ENCODE measurements at regions not wholly inside any gene's neighbourhood (a gene's known extent, or its start where the extent isn't known, plus 50 kb on each side); places are given as distances from the start of the nearest gene placed in this dataset.

- Histone ChIP-seq H3K4me1 (peaks cover 29% of the 10 kb centered on the region), H3K36me3 (no peaks in the 10 kb centered on the region), H3K27me3 (ENCODE audit: low read depth) (peaks cover 88% of the 10 kb centered on the region), H3K4me3 (no peak overlapping the region), H3K9me3 (replicated peaks) (no peaks in the 10 kb centered on the region), H3K27ac (replicated peaks) (no peak overlapping the region)
- intact Hi-C loops (cut with micrococcal nuclease), result no loop called here
- no peak for DNase-seq
- no peak for TF ChIP-seq CTCF (IDR thresholded peaks at IDR 0.05; ENCODE audit: borderline replicate concordance)
Observed at GRCh38 chr4:41883988-41884734, 51.1 kb upstream of the TMEM33 start.

GRCh38 chr4:41882625-41883347 lies 52.4 kb upstream of the TMEM33 start:
- TF ChIP-seq CTCF (IDR thresholded peaks at IDR 0.05; ENCODE audit: borderline replicate concordance), result peak; percentile 97
- Histone ChIP-seq H3K9me3 (replicated peaks) (no peaks in the 10 kb centered on the region), H3K36me3 (no peaks in the 10 kb centered on the region), H3K27ac (replicated peaks) (no peak overlapping the region), H3K27me3 (ENCODE audit: low read depth) (peaks cover 100% of the 10 kb centered on the region), H3K4me3 (peak overlapping the region; percentile 58), H3K4me1 (peaks cover 36% of the 10 kb centered on the region)
- DNase-seq, result no peak
- intact Hi-C loops (cut with micrococcal nuclease), result no loop called here

- Histone ChIP-seq H3K4me1 (peaks cover 36% of the 10 kb centered on the region), H3K9me3 (replicated peaks) (no peaks in the 10 kb centered on the region), H3K4me3 (peak overlapping the region; percentile 58), H3K27ac (replicated peaks) (no peak overlapping the region), H3K36me3 (no peaks in the 10 kb centered on the region), H3K27me3 (ENCODE audit: low read depth) (peaks cover 100% of the 10 kb centered on the region)
- no peak for DNase-seq
- no peak for TF ChIP-seq CTCF (IDR thresholded peaks at IDR 0.05; ENCODE audit: borderline replicate concordance)
- intact Hi-C loops (cut with micrococcal nuclease), result no loop called here
Observed at GRCh38 chr4:41881981-41882624, 53.1 kb upstream of the TMEM33 start.

- Histone ChIP-seq H3K27me3 (ENCODE audit: low read depth) (peaks cover 100% of the 10 kb centered on the region), H3K27ac (replicated peaks) (no peak overlapping the region), H3K36me3 (no peaks in the 10 kb centered on the region), H3K9me3 (replicated peaks) (no peaks in the 10 kb centered on the region), H3K4me3 (peak overlapping the region; percentile 58), H3K4me1 (peaks cover 36% of the 10 kb centered on the region)
- DNase-seq, result no peak
- TF ChIP-seq CTCF (IDR thresholded peaks at IDR 0.05; ENCODE audit: borderline replicate concordance), result no peak
- intact Hi-C loops (cut with micrococcal nuclease), result no loop called here
Observed at GRCh38 chr4:41880840-41881831, 54.1 kb upstream of the TMEM33 start.

Data from left ventricle myocardium inferior (tissue), 1 donor.